ENCODE measurements at regions not wholly inside any gene's neighbourhood (a gene's known extent, or its start where the extent isn't known, plus 50 kb on each side); places are given as distances from the start of the nearest gene placed in this dataset.

DNA sequence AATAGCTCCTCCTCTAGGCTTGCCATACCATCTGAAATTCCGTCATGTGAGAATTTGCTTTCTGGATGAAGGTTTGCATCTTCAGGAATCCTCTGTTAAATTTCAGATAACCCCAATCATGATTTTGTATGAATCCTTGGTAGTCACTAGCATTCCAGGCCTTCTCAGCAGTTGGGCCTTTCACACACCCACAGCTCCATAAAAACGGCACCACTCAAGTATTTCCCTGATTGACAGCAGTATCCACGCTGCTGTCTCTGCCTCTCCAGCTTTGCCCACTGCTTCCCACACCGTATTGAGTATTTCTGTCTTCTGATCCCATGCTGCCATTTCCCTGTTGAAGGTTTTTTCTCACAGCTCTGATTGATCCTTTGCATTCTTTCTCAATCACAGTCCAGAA lies 208.7 kb upstream of the NCAM1 start:
- no peak for DNase-seq (ENCODE audit: low read depth)

DNA sequence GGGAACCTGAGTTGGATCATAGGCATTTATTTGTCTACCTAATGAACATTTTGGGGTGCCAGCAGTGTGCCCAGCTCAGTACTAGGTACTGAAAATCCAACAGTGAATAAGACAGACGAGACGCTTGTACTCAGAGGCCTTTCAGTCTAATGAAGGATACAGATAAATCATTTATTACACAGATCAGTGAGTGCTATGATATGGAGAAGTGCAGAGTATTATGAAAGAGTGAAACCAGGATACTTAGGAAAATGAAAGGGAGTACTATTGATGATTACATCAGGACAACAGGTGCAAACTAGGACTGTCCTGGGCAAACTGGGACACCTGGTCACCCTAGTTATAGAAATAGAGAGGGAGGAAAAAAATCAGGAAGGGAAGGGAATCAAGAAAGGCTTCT lies 207.5 kb upstream of the NCAM1 start:
- no peak for DNase-seq (ENCODE audit: low read depth)

DNA sequence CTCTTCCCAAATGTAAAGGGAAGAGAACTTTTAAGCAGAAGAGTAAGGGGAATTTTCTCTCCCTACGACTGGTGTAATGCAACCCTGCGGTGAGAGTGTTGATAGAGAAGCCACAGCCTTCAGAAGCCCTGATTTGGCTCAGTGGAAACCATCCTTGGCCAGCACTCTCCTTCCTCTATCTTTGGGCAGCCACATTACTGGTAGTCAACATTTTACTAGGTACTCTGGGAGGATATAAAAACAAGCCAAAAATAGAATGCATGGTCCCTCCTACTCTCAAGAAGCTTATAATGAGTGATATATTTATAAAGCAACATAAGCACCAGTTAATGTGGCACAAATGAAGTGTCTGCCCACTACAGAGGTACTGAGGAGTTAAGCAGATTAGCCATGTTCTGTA lies 201.8 kb upstream of the NCAM1 start:
- DNase-seq (ENCODE audit: low read depth), result no peak

DNA sequence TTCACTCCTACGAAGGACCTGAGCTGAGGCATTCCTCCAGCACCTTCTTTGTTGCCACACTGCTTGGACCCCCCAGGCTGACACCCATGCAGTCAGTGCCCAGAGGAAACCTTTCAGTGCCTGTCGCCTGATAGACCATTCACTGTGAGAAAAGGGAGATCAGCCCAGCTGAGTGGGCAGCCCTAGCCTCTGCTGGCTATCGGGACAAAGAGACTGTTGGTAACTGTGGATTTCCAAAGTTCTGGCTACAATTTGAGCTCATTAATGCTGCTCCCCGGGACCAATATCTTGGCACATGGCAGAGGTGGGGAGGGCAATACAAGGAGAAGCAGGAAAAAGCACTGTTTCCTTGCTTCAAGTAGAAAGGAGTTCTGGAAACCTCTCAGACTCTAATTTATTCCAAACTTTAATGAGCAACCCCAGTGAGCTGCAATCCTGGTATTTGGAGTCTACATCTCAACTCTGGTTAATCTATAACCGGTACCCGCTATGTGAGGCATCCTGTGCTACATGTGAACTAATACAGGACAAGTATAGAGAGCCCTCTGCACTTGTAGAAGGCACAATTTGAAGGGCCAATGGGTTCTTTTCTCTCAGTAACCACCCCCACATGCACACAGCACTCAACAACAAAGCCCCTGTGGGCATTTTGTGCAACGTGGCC lies 200.7 kb upstream of the NCAM1 start:
- DNase-seq (ENCODE audit: low read depth), result no peak

DNA sequence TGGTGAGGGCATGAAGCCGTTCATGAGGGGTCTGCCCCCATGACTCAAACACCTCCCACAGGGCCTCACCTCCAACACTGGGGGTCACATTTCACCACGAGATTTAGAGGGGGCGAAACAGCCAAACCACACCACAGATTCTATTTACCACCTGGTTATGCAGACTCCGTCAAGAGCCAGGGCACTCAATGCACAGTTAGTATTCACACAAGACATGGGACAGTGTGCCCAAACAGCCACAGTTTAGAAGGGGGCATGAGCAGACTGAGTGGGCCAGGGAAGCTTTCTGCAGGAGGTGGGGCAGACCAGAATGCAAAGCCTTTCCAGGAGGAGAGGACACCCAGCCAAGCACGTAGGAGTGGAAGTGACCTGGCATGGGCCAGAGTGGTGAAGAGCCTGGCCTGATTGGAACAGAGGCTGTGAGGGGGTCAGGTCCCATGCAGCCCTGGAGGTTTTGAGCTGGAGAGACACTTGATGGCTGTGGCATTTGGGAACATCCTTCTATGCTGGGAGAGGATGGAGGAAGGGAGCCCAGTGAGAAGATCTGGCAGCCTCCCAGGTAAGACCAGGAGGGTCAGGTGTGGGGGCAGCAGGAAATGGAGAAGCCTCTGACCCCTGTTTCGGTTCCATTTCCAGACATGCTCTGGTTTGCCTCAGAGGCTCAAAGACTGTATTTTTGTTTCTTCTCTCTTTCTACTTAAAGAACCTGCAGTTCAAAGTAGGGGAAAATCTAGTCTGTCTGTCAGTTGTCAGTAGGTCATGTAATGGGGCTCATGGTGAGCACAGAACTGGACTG lies 199.1 kb upstream of the NCAM1 start:
- DNase-seq (ENCODE audit: low read depth), result no peak

DNA sequence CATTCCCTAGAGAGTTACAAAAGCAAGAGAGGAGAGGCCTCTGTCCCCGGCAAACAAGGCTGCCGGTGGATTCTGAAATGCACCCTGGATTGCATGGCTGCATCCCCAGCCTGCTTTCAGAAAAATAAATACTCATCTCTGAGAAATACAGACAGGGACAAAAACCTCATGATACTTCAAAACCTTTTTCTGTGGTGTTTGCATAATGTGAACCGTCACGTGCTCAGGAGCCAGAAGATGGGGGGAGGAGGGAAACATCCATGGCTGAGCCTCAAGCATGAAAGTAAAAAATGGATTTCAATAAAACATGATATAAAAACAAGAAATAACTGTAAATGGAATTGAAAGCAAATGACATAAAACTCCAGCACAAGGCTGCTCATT lies 198.5 kb upstream of the NCAM1 start:
- no peak for DNase-seq (ENCODE audit: low read depth)

DNA sequence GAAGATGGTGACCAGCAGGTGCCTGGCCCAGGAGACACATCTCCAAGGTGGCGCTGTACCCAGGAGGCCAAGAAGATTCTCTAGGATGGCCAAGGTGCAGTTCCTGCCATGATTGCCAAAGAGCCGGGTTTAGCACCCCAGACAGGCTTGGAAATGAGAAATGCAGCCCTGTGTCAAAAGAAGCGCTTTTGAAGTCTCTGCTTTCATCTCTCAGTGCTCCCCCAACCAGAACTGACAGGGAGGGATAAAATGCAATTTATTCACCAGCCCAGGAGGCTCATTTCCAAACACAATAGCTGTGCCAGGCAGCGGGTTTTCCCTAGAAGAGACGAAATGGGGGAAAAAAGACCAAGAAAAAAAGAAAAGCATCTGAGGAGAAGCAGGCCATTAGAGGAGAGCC lies 195.9 kb upstream of the NCAM1 start:
- no peak for DNase-seq (ENCODE audit: low read depth)

DNA sequence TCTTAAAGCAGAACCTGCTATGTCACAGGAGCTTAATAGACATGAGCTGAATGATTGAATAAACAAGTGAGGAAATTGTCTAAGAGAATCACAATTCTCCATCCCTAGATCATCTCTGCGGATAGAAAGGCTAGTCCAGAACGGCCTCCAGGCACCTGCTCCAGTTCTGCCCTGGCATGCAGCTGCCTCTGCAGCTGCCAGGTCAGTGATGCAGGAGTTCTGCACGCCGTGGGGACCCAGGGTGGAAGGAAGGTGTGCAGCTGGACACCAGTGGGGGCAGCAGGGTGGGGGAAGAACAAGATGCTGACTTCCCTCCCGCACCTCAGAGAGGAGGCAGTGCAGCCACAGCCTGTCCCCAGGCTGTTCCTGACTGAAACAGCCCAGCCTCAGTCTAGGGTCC lies 192.1 kb upstream of the NCAM1 start:
- no peak for DNase-seq (ENCODE audit: low read depth)

DNA sequence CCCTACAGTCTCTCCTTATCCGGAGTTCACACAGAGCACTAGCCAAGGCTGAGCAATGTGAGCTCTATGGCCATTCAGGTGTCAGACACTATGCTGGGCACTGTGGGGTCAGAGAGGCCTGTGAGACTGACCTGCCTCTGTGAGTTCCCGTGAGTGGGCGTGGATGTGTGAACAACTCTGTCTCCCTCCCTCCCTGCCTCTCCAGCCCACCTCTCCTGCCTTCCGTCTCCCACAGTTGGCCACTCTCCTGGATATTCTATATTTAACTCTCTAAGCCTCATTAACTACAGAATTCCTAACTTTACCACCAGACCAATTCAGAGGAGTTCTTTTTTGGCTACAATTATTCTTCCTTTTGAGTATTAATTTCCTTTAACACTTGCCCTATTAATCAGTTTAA lies 191.6 kb upstream of the NCAM1 start:
- DNase-seq (ENCODE audit: low read depth), result no peak

DNA sequence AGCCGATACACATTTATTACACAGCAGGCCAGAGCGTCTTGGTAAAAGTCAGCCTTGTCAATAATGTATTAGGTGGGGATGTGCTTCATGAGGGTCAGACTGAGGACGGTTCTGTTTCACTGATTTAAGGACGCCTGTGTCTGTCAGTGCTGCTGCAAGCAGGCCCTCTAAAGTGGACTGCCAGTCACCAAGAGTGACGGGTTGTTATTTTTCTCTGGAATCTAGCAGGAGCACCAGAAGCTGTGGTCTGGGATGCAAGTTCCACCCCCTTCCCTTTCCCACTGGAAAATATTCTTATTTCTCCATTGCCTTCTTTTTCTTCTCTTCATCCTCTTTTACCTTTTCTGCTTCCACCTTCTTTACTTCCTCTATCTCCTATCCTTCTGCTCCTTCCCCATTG lies 191.2 kb upstream of the NCAM1 start:
- DNase-seq (ENCODE audit: low read depth), result no peak

DNA sequence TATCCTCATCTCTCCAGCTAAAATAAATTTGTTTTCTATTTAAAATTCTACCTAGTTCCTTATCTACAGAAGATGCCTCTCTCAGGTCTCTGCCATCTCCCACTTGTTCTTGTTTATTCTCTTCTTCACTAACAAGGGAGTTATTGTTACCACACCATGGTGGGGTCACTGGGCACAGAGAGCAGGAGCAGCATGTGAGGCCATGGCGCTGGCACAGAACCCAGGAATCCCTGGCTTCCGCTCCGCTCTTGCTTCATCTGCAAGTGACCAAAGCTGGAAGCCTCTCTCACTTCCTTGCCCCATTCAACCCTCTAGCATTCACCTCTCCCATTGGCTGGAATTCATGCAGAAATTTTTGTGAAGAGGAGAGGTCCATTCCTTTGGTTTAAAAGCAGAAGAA lies 190.7 kb upstream of the NCAM1 start:
- no peak for DNase-seq (ENCODE audit: low read depth)

DNA sequence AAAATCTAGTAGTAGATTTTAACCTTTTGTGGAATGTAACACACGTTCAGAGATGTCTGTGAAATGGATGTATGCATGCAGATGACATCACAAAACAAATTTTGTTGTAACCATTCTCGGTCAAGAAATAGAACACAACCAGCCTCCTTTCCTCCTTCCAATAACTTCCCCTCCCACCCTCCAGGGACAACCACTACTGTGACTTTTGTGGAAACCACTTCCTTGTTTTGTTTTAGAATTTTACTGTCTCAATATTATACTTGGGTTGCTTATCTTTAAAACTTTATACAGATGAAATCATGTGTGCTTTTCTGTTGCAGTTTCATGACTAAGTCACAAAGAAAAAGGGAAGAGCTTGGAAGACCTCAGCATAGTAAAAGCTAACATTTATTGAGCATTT lies 189.4 kb upstream of the NCAM1 start:
- no peak for DNase-seq (ENCODE audit: low read depth)

DNA sequence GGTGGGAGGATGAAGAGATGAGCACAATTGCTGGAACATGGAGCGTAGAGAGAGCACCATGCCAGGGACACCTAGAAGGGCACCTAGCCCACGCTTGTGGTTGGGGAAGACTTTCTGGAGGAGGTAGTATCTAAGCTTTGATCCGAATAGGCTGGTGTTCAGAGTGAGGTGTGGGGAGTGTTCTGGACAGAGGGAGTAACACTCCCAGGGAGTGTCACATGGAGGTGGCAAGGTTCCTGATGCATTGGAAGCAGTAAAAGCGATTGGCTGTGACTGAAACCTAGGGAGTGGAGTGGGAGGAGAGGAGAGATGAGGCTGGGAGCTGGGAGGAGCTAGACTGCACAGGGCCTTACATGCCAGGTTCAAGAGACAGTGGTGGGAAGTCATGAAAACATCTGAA lies 188.0 kb upstream of the NCAM1 start:
- no peak for DNase-seq (ENCODE audit: low read depth)

DNA sequence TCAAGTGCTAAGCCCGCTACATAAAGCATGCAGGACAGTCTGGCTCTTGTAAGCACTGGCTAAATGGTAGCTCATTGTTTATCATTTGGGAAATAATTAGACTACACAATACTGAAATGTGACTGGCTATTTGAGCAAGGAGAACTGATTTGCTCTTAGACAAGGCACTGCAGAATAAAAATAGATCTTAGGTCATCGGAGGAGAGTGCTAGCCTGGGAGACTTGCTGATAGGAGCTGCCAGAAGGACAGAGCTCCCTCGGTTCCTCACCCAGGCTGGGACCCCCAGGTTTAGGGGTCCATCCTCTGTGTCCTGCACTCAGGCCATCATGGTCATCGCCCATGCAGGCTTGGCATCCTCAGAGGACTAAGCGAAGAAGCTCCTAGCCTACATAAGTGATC lies 184.4 kb upstream of the NCAM1 start:
- no peak for DNase-seq (ENCODE audit: low read depth)

DNA sequence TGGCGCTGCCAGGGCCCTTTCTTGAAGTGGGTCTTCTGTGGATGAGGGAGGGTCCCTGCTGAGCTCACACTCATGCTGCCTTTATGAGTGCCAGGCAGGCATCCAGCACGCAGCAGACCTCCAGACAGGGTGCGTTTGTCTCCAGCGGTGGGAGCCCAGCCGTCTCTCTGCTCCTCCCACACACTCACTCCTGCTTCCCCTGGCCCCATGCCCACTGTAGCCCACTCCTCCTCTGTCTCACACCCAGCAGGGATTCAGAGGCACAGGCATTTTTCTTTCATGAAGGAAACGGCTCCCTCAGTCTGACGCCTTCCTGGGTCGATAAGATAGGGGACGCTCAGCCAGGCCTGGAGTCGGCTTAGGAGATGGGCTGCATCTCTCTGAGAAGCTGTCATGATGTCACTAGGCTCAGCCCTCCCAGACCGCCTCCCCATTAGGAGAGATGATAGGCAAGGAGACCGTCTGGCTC lies 183.9 kb upstream of the NCAM1 start:
- DNase-seq (ENCODE audit: low read depth), result no peak

DNA sequence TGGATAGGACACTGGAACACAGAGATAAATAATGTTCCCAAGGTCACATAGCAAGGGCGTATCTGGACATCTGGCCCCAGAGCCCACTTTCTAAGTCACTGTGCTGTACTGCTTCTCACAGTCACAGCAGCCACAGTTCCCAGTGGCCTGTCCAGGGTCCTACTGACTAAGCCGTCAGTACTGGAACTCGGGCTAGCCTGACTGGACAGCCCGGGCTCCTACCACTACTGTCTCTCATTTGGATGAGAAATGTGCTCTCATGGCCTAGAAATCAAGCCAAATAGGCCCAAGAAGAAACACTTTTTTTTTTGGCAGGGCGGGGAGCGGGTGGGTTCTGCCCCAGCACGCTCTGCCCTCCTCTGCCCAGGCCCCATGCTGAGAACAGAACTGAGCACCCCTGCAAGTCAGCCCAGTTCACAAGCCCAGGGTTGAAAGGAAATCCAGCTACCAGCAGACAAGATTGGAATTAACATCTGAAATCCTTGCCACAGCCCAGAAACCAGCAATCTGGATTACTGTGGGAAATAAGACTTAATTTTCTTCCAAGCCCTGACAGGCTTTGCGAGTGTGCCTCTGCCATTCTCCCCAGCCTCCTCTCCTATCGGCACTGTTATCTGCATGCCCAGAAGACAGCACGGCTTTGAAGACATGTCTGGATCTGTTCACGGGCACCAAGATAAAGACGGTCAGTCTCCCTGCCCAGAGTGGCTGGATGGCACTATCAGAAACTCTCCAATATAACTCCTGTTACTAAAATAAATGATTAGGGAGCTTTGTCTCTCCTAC lies 182.9 kb upstream of the NCAM1 start:
- DNase-seq (ENCODE audit: low read depth), result no peak

DNA sequence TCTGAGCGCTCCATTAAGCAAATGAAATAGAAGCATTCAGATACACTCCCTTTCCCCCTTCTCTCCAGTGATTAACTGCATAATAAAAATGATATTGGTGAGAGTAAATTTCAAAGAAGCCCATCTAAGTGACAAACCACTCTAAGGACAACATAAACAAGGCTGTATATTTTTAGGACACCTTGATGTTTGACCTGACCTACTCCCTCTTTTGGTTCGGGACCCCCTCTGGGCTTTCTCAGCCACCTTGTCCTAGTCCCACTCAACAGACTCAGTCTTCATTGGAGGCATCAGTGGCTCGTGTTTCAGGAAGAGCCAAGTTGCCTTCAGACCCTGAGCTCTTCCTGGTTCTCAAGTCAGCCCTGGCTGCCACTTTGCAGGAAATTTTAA lies 182.3 kb upstream of the NCAM1 start:
- no peak for DNase-seq (ENCODE audit: low read depth)

DNA sequence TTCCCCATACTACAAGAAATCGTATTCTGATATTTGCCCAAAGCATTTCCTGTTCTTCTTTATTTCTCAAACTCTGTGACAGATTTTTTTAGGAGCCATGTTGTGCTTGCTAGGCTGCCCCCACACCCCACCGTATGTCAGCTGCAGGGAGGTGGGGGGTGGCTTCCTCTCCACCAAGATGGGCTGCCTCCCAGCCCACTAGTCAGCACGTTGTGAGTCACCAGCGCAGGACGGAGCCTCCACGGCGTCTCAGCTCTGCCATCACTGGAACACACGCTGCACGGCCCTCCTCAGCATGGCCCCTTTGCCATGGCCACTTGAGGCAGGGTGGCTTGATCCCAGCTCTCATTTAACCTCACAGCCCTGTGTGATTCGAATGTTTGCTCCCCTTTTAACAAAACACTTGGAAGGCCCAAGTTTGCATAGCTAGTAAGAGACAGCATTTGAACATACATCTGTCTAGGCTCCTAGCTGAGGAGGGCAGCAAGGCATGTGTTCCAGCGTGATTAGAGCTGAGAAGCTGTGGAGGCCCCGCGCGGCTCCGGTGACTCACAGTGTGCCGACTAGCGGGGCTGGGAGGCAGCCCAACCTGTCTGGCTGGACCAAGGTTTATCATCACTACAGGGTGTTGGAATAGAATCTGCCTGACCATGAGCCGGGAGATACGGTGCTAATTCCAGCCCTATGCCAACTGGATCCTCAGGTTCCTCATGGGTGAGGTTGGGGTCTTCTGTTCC lies 180.7 kb upstream of the NCAM1 start:
- DNase-seq (ENCODE audit: low read depth), result no peak

DNA sequence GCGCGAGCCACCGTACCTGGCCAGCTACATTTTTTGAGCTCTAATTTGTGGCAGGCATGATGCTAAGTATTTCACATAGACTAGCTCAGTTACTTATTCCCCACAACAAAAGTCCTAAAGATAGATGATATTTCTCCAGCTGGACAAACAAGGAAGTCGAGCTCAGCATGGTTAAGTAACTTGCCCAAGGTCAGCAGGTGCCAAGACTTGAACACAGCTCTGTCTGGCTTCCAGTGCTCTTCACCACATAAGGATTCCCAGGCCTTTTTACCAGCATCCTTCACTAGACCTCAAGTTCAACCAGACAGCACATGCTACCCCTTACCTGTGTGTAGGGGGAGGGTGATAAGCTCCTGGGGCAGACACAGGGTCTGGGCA lies 177.3 kb upstream of the NCAM1 start:
- no peak for DNase-seq (ENCODE audit: low read depth)

DNA sequence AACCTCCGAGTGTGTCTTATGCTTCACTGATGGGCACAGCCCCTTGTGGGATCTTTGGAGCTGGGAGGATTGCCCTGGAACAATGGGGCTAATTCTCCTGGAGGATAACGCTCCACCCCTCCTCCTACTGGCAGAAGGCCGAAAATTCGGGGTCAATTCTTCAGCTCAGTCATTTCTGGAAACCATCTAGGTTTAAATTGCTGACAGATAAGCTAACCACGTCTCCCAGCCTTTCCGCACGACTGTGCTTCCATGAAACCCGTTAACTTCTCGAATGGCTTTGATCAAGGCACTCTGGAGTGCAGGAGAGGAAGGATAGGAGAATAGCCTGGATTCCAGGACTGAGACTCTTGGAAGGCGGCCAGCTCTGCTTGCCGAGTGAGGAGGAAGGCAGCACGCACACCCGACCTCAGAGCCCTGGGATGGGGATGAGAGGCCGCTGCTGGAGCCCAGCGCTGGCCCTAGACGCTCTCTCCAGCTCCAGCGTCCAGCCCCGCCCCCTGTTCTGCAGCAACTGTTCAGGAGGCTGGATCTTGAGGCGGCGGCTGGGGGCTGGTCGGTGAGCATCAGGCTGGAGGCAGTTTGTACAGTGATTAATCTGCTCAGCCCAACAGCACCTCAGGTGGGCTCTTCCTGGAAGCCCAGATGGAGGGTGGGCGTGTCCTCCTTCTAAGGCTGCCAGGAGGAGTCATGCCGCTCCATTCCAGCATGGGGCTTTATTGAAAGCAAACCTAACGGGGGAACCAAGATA lies 176.7 kb upstream of the NCAM1 start:
- DNase-seq (ENCODE audit: low read depth), result no peak

DNA sequence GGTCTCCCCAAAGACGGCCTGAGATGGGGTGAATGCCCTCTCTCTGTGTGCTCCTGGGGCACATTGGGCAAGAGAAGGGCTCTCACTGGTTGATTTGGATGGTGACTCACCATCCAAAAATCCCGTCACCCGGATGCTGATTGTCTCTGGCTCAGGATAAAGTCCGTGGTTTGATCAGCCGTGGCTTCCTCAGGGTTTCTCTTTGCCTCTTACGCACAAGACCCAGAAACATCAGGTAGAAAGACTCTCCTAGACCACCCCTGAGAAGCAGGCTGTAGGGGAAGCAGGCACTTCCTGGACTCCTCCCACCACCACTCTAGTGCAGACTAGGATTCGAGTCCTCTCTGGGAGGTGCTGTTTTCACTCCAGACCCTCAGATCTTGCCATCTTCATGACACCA lies 176.1 kb upstream of the NCAM1 start:
- DNase-seq (ENCODE audit: low read depth), result no peak

DNA sequence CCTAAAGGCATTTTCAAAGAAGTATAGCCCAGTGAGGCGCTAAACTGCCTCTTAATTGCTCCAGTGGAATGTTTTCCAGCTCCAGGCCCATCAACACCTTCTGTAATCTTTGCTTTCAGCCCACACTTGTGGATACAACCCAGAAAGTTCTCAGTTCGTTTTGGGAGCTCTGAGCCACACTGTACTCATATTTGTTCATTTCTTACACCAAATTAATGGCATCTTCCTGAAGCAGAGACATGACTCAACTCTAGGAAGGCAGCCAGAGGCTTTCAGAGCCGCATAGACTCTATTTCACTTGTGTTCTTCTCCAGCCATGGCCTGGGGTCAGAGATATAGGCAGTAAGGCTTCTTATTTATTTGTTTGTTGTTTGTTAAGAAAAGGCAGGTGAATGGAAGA lies 175.5 kb upstream of the NCAM1 start:
- no peak for DNase-seq (ENCODE audit: low read depth)

All from CMK (cell line).